Smooth muscle cell (in vitro differentiated cells): ENCODE measurements at regions not wholly inside any gene's neighbourhood (a gene's known extent, or its start where the extent isn't known, plus 50 kb on each side); places are given as distances from the start of the nearest gene placed in this dataset.

Source experiments
- DNase-seq: peaks from one replicate; lab custom pipeline; 2025; ENCODE audit not compliant: unreplicated experiment; lab: John Stamatoyannopoulos, UW
- H2AFZ ChIP-seq: fragments of 200-600 bp; sonication (generic); 2 replicates; pipeline ENCODE4 v1.6.0; 2016; ENCODE audit warnings: antibody characterized with exemption, low read depth, mild to moderate bottlenecking
- H3F3A ChIP-seq: fragments of 200-600 bp; sonication (generic); 2 replicates; pipeline ENCODE4 v1.6.0; 2017; ENCODE audit warnings: antibody characterized with exemption, low read depth
- H3K27ac ChIP-seq: fragments of 200-600 bp; sonication (generic); 2 replicates; pipeline ENCODE4 v1.5.1; 2016; ENCODE audit warnings: low read depth, mild to moderate bottlenecking
- H3K27me3 ChIP-seq: fragments of 200-600 bp; sonication (generic); 2 replicates; pipeline ENCODE4 v1.6.1; 2016; ENCODE audit warnings: low read depth, mild to moderate bottlenecking
- H3K36me3 ChIP-seq: fragments of 200-600 bp; sonication (generic); 2 replicates; pipeline ENCODE4 v1.5.1; 2016; ENCODE audit warnings: low read depth
- H3K4me1 ChIP-seq: fragments of 200-600 bp; sonication (generic); 2 replicates; pipeline ENCODE4 v1.5.1; 2016; ENCODE audit warnings: low read depth
- H3K4me2 ChIP-seq: fragments of 200-600 bp; sonication (generic); 2 replicates; pipeline ENCODE4 v1.6.0; 2016; ENCODE audit warnings: mild to moderate bottlenecking
- H3K4me3 ChIP-seq: fragments of 200-600 bp; sonication (generic); 2 replicates; pipeline ENCODE4 v1.5.1; 2016; ENCODE audit warnings: mild to moderate bottlenecking
- H3K79me2 ChIP-seq: fragments of 200-600 bp; sonication (generic); 2 replicates; pipeline ENCODE4 v1.6.0; 2016; ENCODE audit warnings: low read depth, mild to moderate bottlenecking
- H3K9ac ChIP-seq: fragments of 200-600 bp; sonication (generic); 2 replicates; pipeline ENCODE4 v1.6.0; 2016; ENCODE audit warnings: low read depth
- H3K9me3 ChIP-seq: fragments of 200-600 bp; sonication (generic); replicated peaks from 2 replicates; pipeline ENCODE4 v1.5.1; 2016; ENCODE audit warnings: low read depth
- H4K20me1 ChIP-seq: fragments of 200-600 bp; sonication (generic); 2 replicates; pipeline ENCODE4 v1.6.0; 2016; ENCODE audit warnings: low read depth
- CTCF ChIP-seq: fragments of 200-600 bp; sonication (generic); IDR thresholded peaks from 2 replicates; pipeline ENCODE4 v1.5.1; 2017; ENCODE audit warnings: borderline replicate concordance, mild to moderate bottlenecking, antibody characterized with exemption; ENCODE audit not compliant: insufficient read depth, poor library complexity, severe bottlenecking
- WGBS: methylation state at CpG from one replicate; pipeline ENCODE4 v1.1.7; 2016; ENCODE audit warnings: low lambda C conversion rate; 5-methylcytosine and 5-hydroxymethylcytosine counted together

DNA sequence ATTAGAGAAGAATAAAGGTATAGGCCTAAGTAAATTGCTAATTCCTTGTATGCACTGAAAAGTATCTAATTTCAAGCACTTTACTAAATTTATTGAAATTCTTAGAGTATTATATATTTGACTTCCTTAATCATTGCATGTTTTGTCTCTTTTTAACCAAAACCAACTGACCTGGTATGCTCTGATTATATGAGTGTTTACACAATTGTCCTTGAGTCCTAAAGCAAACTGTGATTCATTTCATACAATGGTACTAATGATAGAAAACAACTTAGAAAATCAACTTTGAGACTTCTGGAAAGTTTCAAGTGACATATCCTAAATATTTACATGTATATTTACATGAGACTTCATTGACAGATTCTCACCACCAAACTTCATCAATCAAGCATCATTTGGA, 1177.1 kb downstream of the ADGRL3 start:
- TF ChIP-seq CTCF: no peak
- H3K4me1 ChIP-seq: no peaks in the 10 kb centered on the region
- no peak overlapping the region for H3K4me3 ChIP-seq
- no peaks in the 10 kb centered on the region for H3K36me3 ChIP-seq
- no peaks in the 10 kb centered on the region for H3F3A ChIP-seq
- no peaks in the 10 kb centered on the region for H3K27me3 ChIP-seq
- no peak overlapping the region for H3K4me2 ChIP-seq
- DNase-seq: no peak
- H3K9me3 ChIP-seq: no peaks in the 10 kb centered on the region
- H3K27ac ChIP-seq: no peak overlapping the region
- no peaks in the 10 kb centered on the region for H3K79me2 ChIP-seq
- H3K9ac ChIP-seq: no peak overlapping the region
- H2AFZ ChIP-seq: no peak overlapping the region
- H4K20me1 ChIP-seq: no peaks in the 10 kb centered on the region

- Histone ChIP-seq H3K27ac (no peak overlapping the region), H3K4me2 (no peak overlapping the region), H3K4me1 (no peaks in the 10 kb centered on the region), H3K36me3 (no peaks in the 10 kb centered on the region), H3K9me3 (no peaks in the 10 kb centered on the region), H2AFZ (no peak overlapping the region), H3K79me2 (no peaks in the 10 kb centered on the region), H3K27me3 (no peaks in the 10 kb centered on the region), H3F3A (no peaks in the 10 kb centered on the region), H3K4me3 (no peak overlapping the region), H3K9ac (no peak overlapping the region), H4K20me1 (no peaks in the 10 kb centered on the region)
- no peak for DNase-seq
- TF ChIP-seq CTCF: no peak
Measured at GRCh38 chr4:62366939-62367338, 1166.8 kb downstream of the ADGRL3 start.

GRCh38 chr4:62360156-62360545, 1160.0 kb downstream of the ADGRL3 start:
- no peaks in the 10 kb centered on the region for H3K79me2 ChIP-seq
- no peak overlapping the region for H3K4me3 ChIP-seq
- TF ChIP-seq CTCF: no peak
- H3K9ac ChIP-seq: no peak overlapping the region
- DNase-seq: no peak
- WGBS: 74% methylated on average over 1 of the region's 1 CpG
- no peaks in the 10 kb centered on the region for H3K27me3 ChIP-seq
- no peak overlapping the region for H3K4me2 ChIP-seq
- no peak overlapping the region for H3K27ac ChIP-seq
- H3K9me3 ChIP-seq: no peaks in the 10 kb centered on the region
- no peaks in the 10 kb centered on the region for H3K4me1 ChIP-seq
- H3F3A ChIP-seq: no peaks in the 10 kb centered on the region
- no peaks in the 10 kb centered on the region for H3K36me3 ChIP-seq
- no peaks in the 10 kb centered on the region for H4K20me1 ChIP-seq
- H2AFZ ChIP-seq: no peak overlapping the region

DNA sequence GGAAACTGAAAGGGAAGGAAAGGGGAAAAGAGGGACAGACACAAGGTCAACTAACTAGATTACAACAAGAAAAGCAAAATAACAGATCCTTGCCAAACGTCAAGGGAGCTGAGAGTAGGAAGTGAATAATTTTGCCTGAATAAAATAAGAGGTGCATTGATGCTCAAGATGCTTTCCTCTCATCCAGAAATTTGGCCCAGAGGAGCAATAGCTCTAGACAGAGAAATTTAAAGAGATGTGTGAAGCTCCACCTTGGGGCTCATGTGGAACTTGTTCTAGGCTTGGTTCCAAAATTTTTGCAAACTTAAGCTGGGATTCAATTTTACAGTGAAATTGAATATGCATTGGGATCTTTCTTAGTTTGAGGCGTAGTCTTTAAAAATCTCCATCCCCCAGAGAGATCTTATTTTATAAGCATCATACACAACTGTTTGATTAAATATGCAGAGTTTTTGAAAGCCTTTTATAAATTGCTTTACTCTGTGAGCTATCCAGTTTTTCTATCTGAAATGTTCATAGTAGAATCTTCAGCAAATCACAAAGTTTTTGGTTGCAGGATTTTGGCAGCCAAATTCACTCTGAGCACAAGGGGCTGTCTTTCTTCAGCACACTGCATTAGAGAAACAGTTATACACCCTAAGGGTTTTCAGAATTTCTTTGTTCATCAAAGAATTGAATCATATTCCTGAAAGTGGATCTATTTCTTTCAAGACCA, 1159.5 kb downstream of the ADGRL3 start:
- no peak for DNase-seq
- no peaks in the 10 kb centered on the region for H3K79me2 ChIP-seq
- no peaks in the 10 kb centered on the region for H3K36me3 ChIP-seq
- H3K9ac ChIP-seq: no peak overlapping the region
- TF ChIP-seq CTCF: no peak
- no peaks in the 10 kb centered on the region for H3K27me3 ChIP-seq
- 83% methylated on average over 2 of the region's 2 CpGs for WGBS
- H3F3A ChIP-seq: no peaks in the 10 kb centered on the region
- no peaks in the 10 kb centered on the region for H4K20me1 ChIP-seq
- H3K4me2 ChIP-seq: no peak overlapping the region
- no peaks in the 10 kb centered on the region for H3K9me3 ChIP-seq
- no peak overlapping the region for H3K27ac ChIP-seq
- no peaks in the 10 kb centered on the region for H3K4me1 ChIP-seq
- H3K4me3 ChIP-seq: no peak overlapping the region
- no peak overlapping the region for H2AFZ ChIP-seq
